22Rv1 (cell line): ENCODE measurements at regions not wholly inside any gene's neighbourhood (a gene's known extent, or its start where the extent isn't known, plus 50 kb on each side); places are given as distances from the start of the nearest gene placed in this dataset.
A peak's percentile ranks its signal among the peaks of the same experiment; 100 is the strongest.

Experiments
- H3K27ac ChIP-seq: fragments of 450-650 bp; 2 replicates; pipeline ENCODE4 v1.5.1; 2017
- ZFX ChIP-seq: fragments of 450-650 bp; IDR thresholded peaks from 2 replicates; pipeline ENCODE4 v1.6.1; 2017; ENCODE audit warnings: antibody characterized with exemption, borderline replicate concordance
- TF ChIP-seq, protein P1 (sequence below): fragments of 450-650 bp; IDR thresholded peaks from 2 replicates; pipeline ENCODE4 v1.5.1; 2017; ENCODE audit warnings: mild to moderate bottlenecking

- TF ChIP-seq, protein P1, sequence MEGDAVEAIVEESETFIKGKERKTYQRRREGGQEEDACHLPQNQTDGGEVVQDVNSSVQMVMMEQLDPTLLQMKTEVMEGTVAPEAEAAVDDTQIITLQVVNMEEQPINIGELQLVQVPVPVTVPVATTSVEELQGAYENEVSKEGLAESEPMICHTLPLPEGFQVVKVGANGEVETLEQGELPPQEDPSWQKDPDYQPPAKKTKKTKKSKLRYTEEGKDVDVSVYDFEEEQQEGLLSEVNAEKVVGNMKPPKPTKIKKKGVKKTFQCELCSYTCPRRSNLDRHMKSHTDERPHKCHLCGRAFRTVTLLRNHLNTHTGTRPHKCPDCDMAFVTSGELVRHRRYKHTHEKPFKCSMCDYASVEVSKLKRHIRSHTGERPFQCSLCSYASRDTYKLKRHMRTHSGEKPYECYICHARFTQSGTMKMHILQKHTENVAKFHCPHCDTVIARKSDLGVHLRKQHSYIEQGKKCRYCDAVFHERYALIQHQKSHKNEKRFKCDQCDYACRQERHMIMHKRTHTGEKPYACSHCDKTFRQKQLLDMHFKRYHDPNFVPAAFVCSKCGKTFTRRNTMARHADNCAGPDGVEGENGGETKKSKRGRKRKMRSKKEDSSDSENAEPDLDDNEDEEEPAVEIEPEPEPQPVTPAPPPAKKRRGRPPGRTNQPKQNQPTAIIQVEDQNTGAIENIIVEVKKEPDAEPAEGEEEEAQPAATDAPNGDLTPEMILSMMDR: no peak
- TF ChIP-seq ZFX: no peak
- no peak overlapping the region for H3K27ac ChIP-seq
Measured at GRCh38 chr7:12064586-12065127, 146.4 kb upstream of the TMEM106B start.

- H3K27ac ChIP-seq: no peak overlapping the region
- TF ChIP-seq, protein P1: no peak
- TF ChIP-seq ZFX: no peak
Measured at GRCh38 chr7:12066004-12066403, 145.1 kb upstream of the TMEM106B start.

DNA sequence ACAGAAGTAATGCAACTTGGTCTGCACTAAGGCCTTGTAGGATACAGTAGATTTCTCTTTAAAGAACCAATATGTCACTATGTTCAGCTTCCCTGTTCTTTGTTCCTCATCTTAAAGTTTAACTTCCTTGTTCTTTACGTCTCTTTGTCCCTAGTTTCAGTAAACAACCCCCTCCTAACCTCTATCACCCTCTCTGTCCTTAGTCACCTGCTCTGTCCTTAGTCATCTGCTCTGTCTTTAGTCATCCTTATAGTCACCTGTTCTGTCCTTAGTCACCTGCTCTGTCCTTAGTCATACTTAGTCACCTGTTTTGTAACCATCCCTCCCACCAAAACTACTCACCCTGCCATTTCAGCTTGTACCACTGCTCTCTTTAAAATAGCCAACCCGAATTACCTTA is 144.6 kb upstream of the TMEM106B start:
- no peak overlapping the region for H3K27ac ChIP-seq

GRCh38 chr7:12067156-12067831 is 143.8 kb upstream of the TMEM106B start:
- TF ChIP-seq ZFX: no peak
- TF ChIP-seq, protein P1: peak; percentile 92
- H3K27ac ChIP-seq: no peak overlapping the region

More for the DNA sequence above, 144.6 kb upstream of the TMEM106B start:
- TF ChIP-seq, protein P1: no peak
- TF ChIP-seq ZFX: no peak

DNA sequence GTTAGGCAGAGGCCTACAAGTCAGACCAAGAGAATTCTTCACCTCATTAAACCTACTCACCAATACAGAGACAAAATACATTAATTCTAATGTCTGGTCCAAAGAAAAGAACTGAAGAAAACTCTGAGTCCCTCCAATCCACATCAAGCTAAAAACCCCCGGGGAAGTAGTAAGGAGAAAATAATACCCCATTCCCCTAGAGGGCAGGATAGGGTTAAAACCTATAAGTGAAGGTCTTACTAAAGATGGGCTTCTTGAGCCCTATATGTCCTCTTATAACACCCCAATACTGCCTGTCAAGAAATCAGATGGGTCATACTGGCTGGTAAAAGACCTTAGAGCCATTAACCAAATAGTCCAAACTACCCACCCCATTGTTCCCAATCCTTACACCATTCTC is 141.3 kb upstream of the TMEM106B start:
- H3K27ac ChIP-seq: no peak overlapping the region
- TF ChIP-seq, protein P1: no peak
- no peak for TF ChIP-seq ZFX

- no peak overlapping the region for H3K27ac ChIP-seq
- no peak for TF ChIP-seq ZFX
- TF ChIP-seq, protein P1: no peak
Measured at GRCh38 chr7:12074889-12075288, 136.2 kb upstream of the TMEM106B start.

- TF ChIP-seq, protein P1: no peak
- TF ChIP-seq ZFX: no peak
- H3K27ac ChIP-seq: no peak overlapping the region
Measured at GRCh38 chr7:12080006-12080405, 131.1 kb upstream of the TMEM106B start.
